ENCODE measurements at regions not wholly inside any gene's neighbourhood (a gene's known extent, or its start where the extent isn't known, plus 50 kb on each side); places are given as distances from the start of the nearest gene placed in this dataset.

DNA sequence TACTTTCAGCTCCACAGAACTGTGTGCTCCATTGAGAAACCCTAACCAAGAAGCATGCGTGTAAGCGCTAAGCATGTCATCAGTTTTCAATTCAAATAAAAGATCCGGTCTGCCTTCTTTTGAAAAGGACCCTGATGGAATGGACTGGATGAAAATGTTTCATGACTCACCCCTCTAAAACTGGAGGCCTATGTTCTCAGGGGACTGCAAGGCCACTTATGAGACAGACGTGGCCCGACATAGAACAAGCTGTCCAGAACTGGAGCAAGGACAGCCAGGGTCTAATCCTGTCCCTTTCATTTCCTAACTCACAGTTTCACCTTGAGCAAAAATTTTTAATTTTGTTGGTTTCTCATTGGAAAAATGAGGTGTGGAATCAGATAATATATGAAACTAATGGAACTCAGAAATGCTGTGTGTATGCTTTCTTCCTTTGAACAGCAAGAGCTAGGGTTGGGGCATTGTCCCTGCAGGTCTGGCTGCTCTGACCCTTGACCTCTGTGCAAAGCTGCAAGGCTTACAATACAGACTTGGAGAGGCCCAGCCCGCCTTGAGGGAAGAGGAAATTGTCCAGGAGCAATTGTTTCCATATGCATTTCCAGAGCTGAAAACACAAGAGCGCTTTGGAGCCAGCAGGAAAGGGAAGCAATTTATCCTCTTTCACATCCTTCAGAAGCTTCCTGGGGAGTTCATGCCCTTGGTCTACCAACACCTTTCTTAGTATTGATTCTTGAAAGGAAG, 553.4 kb upstream of the KLF12 start:
- H3K27ac ChIP-seq (ENCODE audit: low read depth in 1 of 2, low read length in 2 of 2) = no peak overlapping the region
- no peak overlapping the region for H2AFZ ChIP-seq (ENCODE audit: insufficient read depth, low read depth, low read length, poor library complexity, severe bottlenecking)
- H3K4me1 ChIP-seq (ENCODE audit: control insufficient read depth in 1 of 2, insufficient read depth in 2 of 2, low read length in 2 of 2) = no peaks in the 10 kb centered on the region
- intact Hi-C loops (cut with micrococcal nuclease) = no loop called here
- H3K9ac ChIP-seq (ENCODE audit: insufficient read depth, low read length, poor library complexity, severe bottlenecking) = no peak overlapping the region
- no peak overlapping the region for H3K4me3 ChIP-seq (replicated peaks in 1 of 3; ENCODE audit: low read depth in 2 of 3, low read length in 3 of 3)
- no peak overlapping the region for H3K4me2 ChIP-seq (replicated peaks; ENCODE audit: extremely low read depth, low read length, poor library complexity, severe bottlenecking)
- WGBS (ENCODE audit: insufficient coverage) = 94% methylated on average over 3 of the region's 7 CpGs
- H3K27me3 ChIP-seq (ENCODE audit: control insufficient read depth in 2 of 2, insufficient read depth in 2 of 2, low read length in 2 of 2) = no peaks in the 10 kb centered on the region
- H3K79me2 ChIP-seq (ENCODE audit: insufficient read depth, low read length) = no peaks in the 10 kb centered on the region
- H3K4me3 Mint-ChIP-seq = no peak overlapping the region
- peaks cover 0 to 10% (median 4%) of the 10 kb centered on the region in 7 donors for H3K9me3 Mint-ChIP-seq
- TF ChIP-seq, protein P1, sequence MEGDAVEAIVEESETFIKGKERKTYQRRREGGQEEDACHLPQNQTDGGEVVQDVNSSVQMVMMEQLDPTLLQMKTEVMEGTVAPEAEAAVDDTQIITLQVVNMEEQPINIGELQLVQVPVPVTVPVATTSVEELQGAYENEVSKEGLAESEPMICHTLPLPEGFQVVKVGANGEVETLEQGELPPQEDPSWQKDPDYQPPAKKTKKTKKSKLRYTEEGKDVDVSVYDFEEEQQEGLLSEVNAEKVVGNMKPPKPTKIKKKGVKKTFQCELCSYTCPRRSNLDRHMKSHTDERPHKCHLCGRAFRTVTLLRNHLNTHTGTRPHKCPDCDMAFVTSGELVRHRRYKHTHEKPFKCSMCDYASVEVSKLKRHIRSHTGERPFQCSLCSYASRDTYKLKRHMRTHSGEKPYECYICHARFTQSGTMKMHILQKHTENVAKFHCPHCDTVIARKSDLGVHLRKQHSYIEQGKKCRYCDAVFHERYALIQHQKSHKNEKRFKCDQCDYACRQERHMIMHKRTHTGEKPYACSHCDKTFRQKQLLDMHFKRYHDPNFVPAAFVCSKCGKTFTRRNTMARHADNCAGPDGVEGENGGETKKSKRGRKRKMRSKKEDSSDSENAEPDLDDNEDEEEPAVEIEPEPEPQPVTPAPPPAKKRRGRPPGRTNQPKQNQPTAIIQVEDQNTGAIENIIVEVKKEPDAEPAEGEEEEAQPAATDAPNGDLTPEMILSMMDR (IDR thresholded peaks at IDR 0.05) = no peak
- H4K20me1 ChIP-seq (ENCODE audit: insufficient read depth, low read length) = no peaks in the 10 kb centered on the region
- no peaks in the 10 kb centered on the region for H3K4me1 Mint-ChIP-seq
- DNase-seq = no peak
- H3K36me3 ChIP-seq (replicated peaks in 1 of 2; ENCODE audit: control insufficient read depth in 1 of 2, insufficient read depth in 2 of 2, low read length in 2 of 2) = no peaks in the 10 kb centered on the region
- H3K27ac Mint-ChIP-seq = no peak overlapping the region
- no peaks in the 10 kb centered on the region for H3K27me3 Mint-ChIP-seq (ENCODE audit: low read depth in 3 of 3)
- peaks cover 0 to 12% of the 10 kb centered on the region in 2 donors for H3K9me3 ChIP-seq (replicated peaks in 1 of 2; ENCODE audit: control insufficient read depth in 1 of 2, insufficient read depth in 1 of 2, low read length in 2 of 2)
- H3K36me3 Mint-ChIP-seq = no peaks in the 10 kb centered on the region

DNA sequence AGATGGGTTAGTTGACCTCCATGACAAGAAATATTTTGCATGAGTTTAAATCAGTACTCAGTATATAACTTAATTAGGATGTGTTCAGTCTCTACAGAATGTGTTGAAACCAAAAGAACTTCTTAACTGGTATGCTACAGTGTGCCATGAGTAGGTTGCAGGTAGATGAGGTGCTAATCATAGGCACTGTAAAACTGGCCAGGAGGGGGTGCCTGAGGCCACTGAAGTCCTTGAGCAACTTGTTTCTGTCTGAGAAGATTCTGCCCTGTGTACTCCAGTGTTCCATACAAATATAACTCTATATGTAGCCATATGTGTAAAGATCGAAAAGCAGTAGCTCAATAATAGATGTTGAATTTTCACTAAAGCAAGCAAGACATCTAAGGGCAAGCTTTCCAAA, 549.2 kb upstream of the KLF12 start:
- no peaks in the 10 kb centered on the region for H3K27me3 ChIP-seq (ENCODE audit: control insufficient read depth in 2 of 2, insufficient read depth in 2 of 2, low read length in 2 of 2)

More for the DNA sequence above, 549.2 kb upstream of the KLF12 start:
- no peak overlapping the region for H3K27ac ChIP-seq (ENCODE audit: low read depth in 1 of 2, low read length in 2 of 2)
- no peak overlapping the region for H2AFZ ChIP-seq (ENCODE audit: insufficient read depth, low read depth, low read length, poor library complexity, severe bottlenecking)
- intact Hi-C loops (cut with micrococcal nuclease) = no loop called here
- H3K9me3 Mint-ChIP-seq = peaks cover 0 to 10% (median 3%) of the 10 kb centered on the region in 7 donors
- no peaks in the 10 kb centered on the region for H3K4me1 Mint-ChIP-seq
- no CpG with 5 or more reads among the region's 1 CpG for WGBS (ENCODE audit: insufficient coverage)
- no peaks in the 10 kb centered on the region for H3K4me1 ChIP-seq (ENCODE audit: control insufficient read depth in 1 of 2, insufficient read depth in 2 of 2, low read length in 2 of 2)
- H3K9ac ChIP-seq (ENCODE audit: insufficient read depth, low read length, poor library complexity, severe bottlenecking) = no peak overlapping the region
- no peak overlapping the region for H3K4me3 ChIP-seq (replicated peaks in 1 of 3; ENCODE audit: low read depth in 2 of 3, low read length in 3 of 3)
- no peaks in the 10 kb centered on the region for H3K27me3 Mint-ChIP-seq (ENCODE audit: low read depth in 3 of 3)
- H4K20me1 ChIP-seq (ENCODE audit: insufficient read depth, low read length) = no peaks in the 10 kb centered on the region
- TF ChIP-seq, protein P1 (IDR thresholded peaks at IDR 0.05) = no peak
- H3K9me3 ChIP-seq (replicated peaks in 1 of 2; ENCODE audit: control insufficient read depth in 1 of 2, insufficient read depth in 1 of 2, low read length in 2 of 2) = peaks cover 0 to 11% of the 10 kb centered on the region in 2 donors
- H3K36me3 ChIP-seq (replicated peaks in 1 of 2; ENCODE audit: control insufficient read depth in 1 of 2, insufficient read depth in 2 of 2, low read length in 2 of 2) = no peaks in the 10 kb centered on the region
- H3K36me3 Mint-ChIP-seq = no peaks in the 10 kb centered on the region
- no peak for DNase-seq
- H3K27ac Mint-ChIP-seq = no peak overlapping the region
- no peak overlapping the region for H3K4me3 Mint-ChIP-seq
- no peak overlapping the region for H3K4me2 ChIP-seq (replicated peaks; ENCODE audit: extremely low read depth, low read length, poor library complexity, severe bottlenecking)
- H3K79me2 ChIP-seq (ENCODE audit: insufficient read depth, low read length) = no peaks in the 10 kb centered on the region

Data from CD14-positive monocyte (primary cell).